Large intestine (tissue), 3 donors: ENCODE measurements at regions not wholly inside any gene's neighbourhood (a gene's known extent, or its start where the extent isn't known, plus 50 kb on each side); places are given as distances from the start of the nearest gene placed in this dataset.

Source experiments
- DNase-seq, 2 donors: peaks; one replicate each; pipeline versions ENCODE4 v3.0.0 to v3.0.0-alpha.2; 2013
- H3K27ac ChIP-seq: one replicate; pipeline ENCODE4 v1.5.1; 2013; ENCODE audit warnings: low read length
- H3K27me3 ChIP-seq: 2 replicates; pipeline ENCODE4 v1.6.1; 2013; ENCODE audit warnings: low read length; ENCODE audit not compliant: control insufficient read depth, insufficient read depth
- H3K36me3 ChIP-seq: 2 replicates; pipeline ENCODE4 v1.6.1; 2013; ENCODE audit warnings: low read length; ENCODE audit not compliant: control insufficient read depth, insufficient read depth
- H3K4me1 ChIP-seq: one replicate; pipeline ENCODE4 v1.6.1; 2013; ENCODE audit warnings: low read length; ENCODE audit not compliant: control insufficient read depth, insufficient read depth
- H3K4me3 ChIP-seq: one replicate; pipeline ENCODE4 v1.5.1; 2013; ENCODE audit warnings: low read length
- H3K9me3 ChIP-seq: one replicate; pipeline ENCODE4 v1.6.1; 2013; ENCODE audit warnings: mild to moderate bottlenecking, low read depth, low read length, moderate library complexity; ENCODE audit not compliant: control insufficient read depth
- WGBS: methylation state at CpG from one replicate; pipeline ENCODE4 v1.1.5; 2013; ENCODE audit warnings: low lambda C conversion rate; ENCODE audit not compliant: insufficient coverage; 5-methylcytosine and 5-hydroxymethylcytosine counted together

DNA sequence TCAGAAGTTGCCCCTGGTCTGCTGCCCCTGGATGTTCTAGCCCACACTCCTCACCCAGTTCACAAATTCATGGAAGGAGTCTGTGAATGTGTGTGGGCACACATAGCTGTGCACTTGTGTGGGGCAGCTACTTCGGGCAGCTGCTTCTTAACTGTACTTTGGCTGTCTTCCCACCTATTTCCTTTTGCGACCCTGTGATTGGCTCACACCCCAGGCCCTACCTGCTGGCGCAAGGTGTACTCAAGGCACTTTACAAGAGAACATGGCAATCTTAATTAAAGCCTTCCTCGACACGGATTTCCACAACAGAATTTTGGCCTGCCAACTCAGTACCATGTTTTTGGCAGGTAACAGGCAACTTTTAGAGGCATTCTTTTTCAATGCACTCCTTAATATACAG, 86.5 kb upstream of the CTTNBP2NL start:
- WGBS = no CpG with 5 or more reads among the region's 5 CpGs
- Histone ChIP-seq H3K36me3 (no peaks in the 10 kb centered on the region), H3K27ac (no peak overlapping the region), H3K4me1 (no peaks in the 10 kb centered on the region), H3K27me3 (peaks cover 12% of the 10 kb centered on the region), H3K9me3 (no peaks in the 10 kb centered on the region), H3K4me3 (no peak overlapping the region)
- no peak for DNase-seq

- no peak for DNase-seq
- Histone ChIP-seq H3K4me3 (no peak overlapping the region), H3K27ac (no peak overlapping the region), H3K36me3 (no peaks in the 10 kb centered on the region), H3K4me1 (no peaks in the 10 kb centered on the region), H3K27me3 (peaks cover 7% of the 10 kb centered on the region), H3K9me3 (no peaks in the 10 kb centered on the region)
- no CpG with 5 or more reads among the region's 5 CpGs for WGBS
Observed at GRCh38 chr1:112312315-112312714, 83.7 kb upstream of the CTTNBP2NL start.

- no peak overlapping the region for H3K4me3 ChIP-seq
- WGBS = no CpG with 5 or more reads among the region's 5 CpGs
- no peak for DNase-seq
- peaks cover 7% of the 10 kb centered on the region for H3K27me3 ChIP-seq
- no peaks in the 10 kb centered on the region for H3K9me3 ChIP-seq
- H3K36me3 ChIP-seq = no peaks in the 10 kb centered on the region
- H3K4me1 ChIP-seq = no peaks in the 10 kb centered on the region
- H3K27ac ChIP-seq = no peak overlapping the region
Observed at GRCh38 chr1:112312879-112313278, 83.1 kb upstream of the CTTNBP2NL start.

DNA sequence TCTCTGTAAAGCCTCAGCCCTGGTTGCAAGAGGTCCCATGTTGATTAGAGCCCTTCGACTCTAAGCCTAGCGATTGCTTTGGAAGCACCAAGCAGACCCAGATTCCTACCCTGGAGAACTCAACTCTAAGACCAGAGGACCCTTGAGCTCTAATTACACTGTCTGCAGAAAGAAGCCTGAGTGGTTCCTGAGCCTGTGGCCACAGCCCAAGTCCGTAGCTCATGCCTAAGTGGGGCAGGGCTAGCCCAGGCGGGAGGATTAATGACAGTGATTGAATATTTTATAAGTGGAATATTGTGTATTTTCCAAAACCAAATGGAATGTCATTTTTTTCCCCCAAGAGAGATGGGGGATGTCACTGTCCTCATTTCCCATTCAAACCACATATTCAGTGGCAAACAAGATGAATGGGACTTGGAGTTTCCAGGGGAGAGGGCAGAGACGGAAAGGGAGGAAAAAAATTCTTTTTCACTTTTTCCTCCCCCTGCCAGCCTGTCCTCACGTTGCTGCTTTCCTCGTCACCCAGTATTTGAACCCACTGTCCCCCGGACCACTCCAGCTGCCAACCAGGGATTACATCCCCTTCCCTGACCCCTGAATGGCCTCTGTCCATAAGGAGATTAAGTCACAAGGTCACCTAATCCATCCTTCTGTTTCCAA, 79.6 kb upstream of the CTTNBP2NL start:
- Histone ChIP-seq H3K27ac (no peak overlapping the region), H3K9me3 (no peaks in the 10 kb centered on the region), H3K27me3 (peaks cover 9% of the 10 kb centered on the region), H3K4me1 (no peaks in the 10 kb centered on the region), H3K36me3 (no peaks in the 10 kb centered on the region), H3K4me3 (no peak overlapping the region)
- DNase-seq = no peak
- WGBS = no CpG with 5 or more reads among the region's 8 CpGs

- Histone ChIP-seq H3K36me3 (no peaks in the 10 kb centered on the region), H3K27ac (no peak overlapping the region), H3K27me3 (peaks cover 13% of the 10 kb centered on the region), H3K4me3 (no peak overlapping the region), H3K4me1 (no peaks in the 10 kb centered on the region), H3K9me3 (no peaks in the 10 kb centered on the region)
- WGBS = no CpG with 5 or more reads among the region's 2 CpGs
- peak in 1 of 2 donors; percentile 20 for DNase-seq
Observed at GRCh38 chr1:112317140-112317539, 78.9 kb upstream of the CTTNBP2NL start.

GRCh38 chr1:112317611-112318062, 78.4 kb upstream of the CTTNBP2NL start:
- WGBS = no CpG with 5 or more reads among the region's 6 CpGs
- H3K4me1 ChIP-seq = no peaks in the 10 kb centered on the region
- peaks cover 10% of the 10 kb centered on the region for H3K27me3 ChIP-seq
- H3K27ac ChIP-seq = no peak overlapping the region
- no peaks in the 10 kb centered on the region for H3K9me3 ChIP-seq
- no peak overlapping the region for H3K4me3 ChIP-seq
- no peaks in the 10 kb centered on the region for H3K36me3 ChIP-seq
- no peak for DNase-seq

DNA sequence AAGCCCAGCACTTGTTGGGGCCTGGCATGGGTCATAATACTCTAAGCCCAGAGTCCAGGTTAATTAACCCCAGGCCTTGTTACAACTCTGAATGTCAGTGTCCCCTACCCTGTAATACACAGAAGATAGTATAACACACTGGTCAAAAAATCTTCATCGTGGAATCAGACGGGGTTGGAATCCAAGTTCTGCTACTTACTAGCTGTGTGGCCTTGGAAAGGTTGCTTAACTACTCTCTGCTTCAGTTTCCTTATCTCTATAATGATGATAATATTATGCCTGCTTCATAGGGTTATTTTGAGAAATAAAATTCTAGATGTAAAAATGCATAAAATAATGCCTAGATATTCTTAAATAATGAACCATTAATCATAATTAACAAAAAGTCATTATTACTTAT, 77.8 kb upstream of the CTTNBP2NL start:
- no peaks in the 10 kb centered on the region for H3K9me3 ChIP-seq
- H3K4me1 ChIP-seq = no peaks in the 10 kb centered on the region
- DNase-seq = no peak
- H3K36me3 ChIP-seq = no peaks in the 10 kb centered on the region
- WGBS = no CpG with 5 or more reads among the region's 2 CpGs
- no peak overlapping the region for H3K27ac ChIP-seq
- H3K27me3 ChIP-seq = peaks cover 10% of the 10 kb centered on the region
- no peak overlapping the region for H3K4me3 ChIP-seq

DNA sequence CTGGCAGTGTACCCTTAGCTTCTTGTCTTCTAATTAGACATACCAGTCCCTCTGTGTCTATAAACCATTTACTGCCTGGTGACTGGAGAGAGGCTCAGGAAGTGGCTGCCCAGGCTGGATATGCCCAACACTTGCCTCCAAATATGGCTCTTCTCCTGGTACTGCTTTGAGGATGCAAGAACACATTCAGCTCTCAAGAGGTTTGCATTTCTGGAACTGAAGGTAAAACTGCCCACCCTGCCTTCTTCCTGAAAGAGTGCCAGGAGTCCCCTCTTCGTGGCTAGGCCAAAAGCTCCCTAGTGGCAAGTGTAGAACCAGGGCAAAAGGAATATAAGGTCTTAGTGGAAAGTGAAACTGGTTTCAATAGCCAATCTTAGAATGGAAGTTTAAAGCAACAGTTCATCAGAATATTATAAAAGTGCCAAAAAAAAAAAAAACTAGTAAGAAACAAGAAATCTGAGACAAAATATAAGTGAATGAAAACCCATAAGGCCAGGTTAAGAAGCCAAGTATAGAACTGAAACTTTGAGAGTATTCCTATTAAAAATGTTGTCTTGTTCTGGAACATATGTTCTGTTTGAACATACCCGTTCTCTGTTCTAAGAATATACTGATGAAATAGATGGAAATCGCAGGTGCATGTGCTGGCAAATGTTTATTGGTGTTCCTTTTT, 77.2 kb upstream of the CTTNBP2NL start:
- no peak overlapping the region for H3K4me3 ChIP-seq
- no peak overlapping the region for H3K27ac ChIP-seq
- no peaks in the 10 kb centered on the region for H3K9me3 ChIP-seq
- H3K36me3 ChIP-seq = no peaks in the 10 kb centered on the region
- WGBS = no CpG with 5 or more reads among the region's 3 CpGs
- H3K4me1 ChIP-seq = no peaks in the 10 kb centered on the region
- DNase-seq = no peak
- peaks cover 10% of the 10 kb centered on the region for H3K27me3 ChIP-seq

DNA sequence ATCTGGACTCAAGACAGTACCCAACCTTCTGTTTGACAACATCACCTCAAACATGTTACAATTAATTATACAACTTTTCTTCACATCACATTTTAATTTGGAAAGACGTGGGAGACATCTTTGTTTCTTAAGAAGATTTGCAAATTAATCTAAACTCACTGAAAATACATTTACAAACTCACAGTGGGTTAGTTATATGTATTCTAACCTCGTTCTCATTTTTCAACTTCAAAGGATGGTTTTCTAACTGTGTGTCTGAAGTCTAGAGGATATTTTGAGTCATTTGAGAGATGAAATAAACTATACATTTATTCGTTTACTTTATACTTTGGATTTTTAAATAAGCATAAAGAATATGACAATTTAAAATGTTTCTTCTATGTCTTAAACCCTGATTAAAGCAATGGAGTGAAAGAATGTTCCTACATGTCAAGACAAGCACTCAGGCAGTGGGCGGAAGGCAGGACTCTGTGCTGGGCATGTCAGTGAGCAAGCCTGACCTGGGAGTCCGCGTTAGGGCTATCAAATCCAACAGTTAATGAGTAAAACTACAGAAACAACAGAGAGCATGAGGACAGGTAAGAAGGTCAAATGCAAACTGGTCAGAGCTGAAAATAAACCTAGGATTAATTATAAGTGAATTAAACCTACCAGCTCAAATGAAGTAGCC, 76.5 kb upstream of the CTTNBP2NL start:
- Histone ChIP-seq H3K27me3 (peaks cover 15% of the 10 kb centered on the region), H3K36me3 (no peaks in the 10 kb centered on the region), H3K4me1 (no peaks in the 10 kb centered on the region), H3K9me3 (no peaks in the 10 kb centered on the region), H3K27ac (no peak overlapping the region), H3K4me3 (no peak overlapping the region)
- 83% methylated on average over 3 of the region's 6 CpGs for WGBS
- no peak for DNase-seq

GRCh38 chr1:112320058-112320457, 76.0 kb upstream of the CTTNBP2NL start:
- no peak for DNase-seq
- Histone ChIP-seq H3K9me3 (no peaks in the 10 kb centered on the region), H3K36me3 (no peaks in the 10 kb centered on the region), H3K4me3 (no peak overlapping the region), H3K27me3 (peaks cover 17% of the 10 kb centered on the region), H3K4me1 (no peaks in the 10 kb centered on the region), H3K27ac (no peak overlapping the region)
- WGBS = 86% methylated on average over 1 of the region's 2 CpGs
